Endothelial cell of umbilical vein (primary cell): ENCODE measurements at regions not wholly inside any gene's neighbourhood (a gene's known extent, or its start where the extent isn't known, plus 50 kb on each side); places are given as distances from the start of the nearest gene placed in this dataset.

Source experiments
- BruUV-seq: library from RNA; stranded (reverse); fragments of 400-500 nt; replicated peaks from 2 replicates; lab custom pipeline; 2021; lab: Mats Ljungman, UMichigan
- CTCF ChIA-PET: fragments of 300-600, 350-600 bp; sonication (Branson Sonifier 250); formaldehyde crosslinking; loops from one replicate; lab custom pipeline; 2021; ENCODE audit warnings: antibody characterized with exemption, inconsistent platforms; lab: Charles Lee
- POLR2A ChIA-PET: fragments of 300-600, 350-600 bp; sonication (Branson Sonifier 250); formaldehyde crosslinking; loops from one replicate; lab custom pipeline; 2021; ENCODE audit warnings: antibody characterized with exemption, inconsistent platforms; lab: Charles Lee
- DNase-seq: peaks from one replicate; pipeline ENCODE4 v3.0.0-alpha.2; 2011; ENCODE audit warnings: low read depth, low spot score
- FAIRE-seq: peaks from 2 replicates; lab custom pipeline; 2011; peaks lifted over from hg19 to GRCh38; lab: Jason Lieb, UNC
- H2AFZ ChIP-seq: 2 replicates; pipeline ENCODE4 v1.6.0; 2012; ENCODE audit warnings: low read depth, low read length, control low read depth, inconsistent platforms
- H3K27ac ChIP-seq: 2 replicates; pipeline ENCODE4 v1.5.1; 2011; ENCODE audit warnings: low read depth, mild to moderate bottlenecking, control low read depth, low read length, moderate library complexity; ENCODE audit not compliant: insufficient read depth
- H3K27me3 ChIP-seq, 2 experiments: 2 replicates each; pipeline versions ENCODE4 v1.6.0 to v1.6.1; 2011; ENCODE audit warnings: low read length in 2 of 2, mixed read lengths in 1 of 2; ENCODE audit not compliant: control insufficient read depth in 2 of 2, insufficient read depth in 2 of 2
- H3K36me3 ChIP-seq, 2 experiments: 2 replicates in 1 of 2; 3 replicates in 1 of 2; pipeline ENCODE4 v1.5.1; 2011; ENCODE audit warnings: low read length in 2 of 2, mild to moderate bottlenecking in 1 of 2, moderate library complexity in 1 of 2; ENCODE audit not compliant: control insufficient read depth in 2 of 2, insufficient read depth in 2 of 2; ENCODE audit errors: extremely low read depth in 1 of 2
- H3K4me1 ChIP-seq: 3 replicates; pipeline ENCODE4 v1.5.1; 2011; ENCODE audit warnings: mild to moderate bottlenecking, low read length; ENCODE audit not compliant: control insufficient read depth, insufficient read depth; ENCODE audit errors: extremely low read depth
- H3K4me2 ChIP-seq: 2 replicates; pipeline ENCODE4 v1.6.1; 2011; ENCODE audit warnings: low read length, control low read depth, mixed read lengths; ENCODE audit not compliant: insufficient read depth
- H3K4me3 ChIP-seq, 3 experiments: fragments of 200-600 bp in 1 of 3; sonication (generic), shearing (Covaris generic) in 1 of 3; replicated peaks in 1 of 3; 2 replicates each; pipeline ENCODE4 v1.5.1; 2011 to 2016; ENCODE audit warnings: control low read depth in 3 of 3, low read length in 3 of 3, mild to moderate bottlenecking in 2 of 3, inconsistent platforms in 1 of 3, low read depth in 1 of 3, moderate library complexity in 1 of 3; ENCODE audit not compliant: insufficient read depth in 1 of 3
- H3K79me2 ChIP-seq: 2 replicates; pipeline ENCODE4 v1.6.0; 2012; ENCODE audit warnings: low read length, inconsistent platforms; ENCODE audit not compliant: control insufficient read depth, insufficient read depth
- H3K9ac ChIP-seq: replicated peaks from 2 replicates; pipeline ENCODE3; 2011; ENCODE audit warnings: low read length, control low read depth; ENCODE audit not compliant: insufficient read depth; ENCODE audit errors: extremely low read depth
- H3K9me1 ChIP-seq: replicated peaks from 3 replicates; pipeline ENCODE4 v1.6.0; 2011; ENCODE audit warnings: mild to moderate bottlenecking, low read length; ENCODE audit not compliant: control insufficient read depth, insufficient read depth; ENCODE audit errors: extremely low read depth
- H3K9me3 ChIP-seq: replicated peaks from 2 replicates; pipeline ENCODE4 v1.5.1; 2012; ENCODE audit warnings: low read length, inconsistent platforms; ENCODE audit not compliant: control insufficient read depth, insufficient read depth
- H4K20me1 ChIP-seq: replicated peaks from 2 replicates; pipeline ENCODE3; 2011; ENCODE audit warnings: mild to moderate bottlenecking, low read length; ENCODE audit not compliant: control insufficient read depth, insufficient read depth; ENCODE audit errors: extremely low read depth
- CTCF ChIP-seq, 2 donors: IDR thresholded peaks; 1 replicate in 1 of 2; 2 replicates in 1 of 2; pipeline ENCODE4 v1.5.1; 2011; ENCODE audit warnings: low read length in 2 of 2, mild to moderate bottlenecking in 2 of 2, moderate library complexity in 2 of 2, control low read depth in 1 of 2, inconsistent platforms in 1 of 2, low read depth in 1 of 2; ENCODE audit not compliant: insufficient read depth in 1 of 2; ENCODE audit errors: extremely low read depth in 1 of 2
- EZH2 ChIP-seq: IDR thresholded peaks from 2 replicates; pipeline ENCODE4 v1.6.1; 2012; ENCODE audit warnings: borderline replicate concordance, low read depth, mild to moderate bottlenecking, moderate library complexity, low read length, inconsistent platforms; ENCODE audit not compliant: severe bottlenecking
- FOS ChIP-seq: IDR thresholded peaks from 2 replicates; pipeline ENCODE4 v1.6.1; 2011; ENCODE audit warnings: mild to moderate bottlenecking, low read length, moderate library complexity, borderline replicate concordance; ENCODE audit not compliant: insufficient read depth
- GATA2 ChIP-seq: IDR thresholded peaks from 2 replicates; pipeline ENCODE4 v1.7.0; 2011; ENCODE audit warnings: low read depth, mild to moderate bottlenecking, moderate library complexity, mixed read lengths, low read length; ENCODE audit not compliant: insufficient read length, insufficient read depth
- JUN ChIP-seq: IDR thresholded peaks from 2 replicates; pipeline ENCODE4 v1.6.1; 2011; ENCODE audit warnings: borderline replicate concordance, low read depth; ENCODE audit not compliant: insufficient read length, insufficient read depth
- MAX ChIP-seq: IDR thresholded peaks from 2 replicates; pipeline ENCODE4 v1.6.1; 2011; ENCODE audit not compliant: insufficient read depth, insufficient read length
- MYC ChIP-seq: IDR thresholded peaks from one replicate; pipeline ENCODE4 v1.6.1; 2011; ENCODE audit warnings: mild to moderate bottlenecking, low read depth, low read length
- POLR2A ChIP-seq: IDR thresholded peaks from 2 replicates; pipeline ENCODE4 v1.6.1; 2012; ENCODE audit warnings: low read depth, mild to moderate bottlenecking, control low read depth, low read length
- POLR2AphosphoS5 ChIP-seq: IDR thresholded peaks from 2 replicates; pipeline ENCODE4 v1.6.1; 2012; ENCODE audit warnings: low read depth, mild to moderate bottlenecking, control low read depth, low read length, moderate library complexity; ENCODE audit not compliant: insufficient read depth
- dilution Hi-C: fragments of 300-500 bp; cut with MboI; formaldehyde crosslinking; loops from one replicate; pipeline ENCODE4 v1.15.0; 2019; ENCODE audit warnings: low sequenced_read_pairs; ENCODE audit not compliant: extremely low pct_ligation_motif_present
- intact Hi-C: fragments of 100-400 bp; cut with micrococcal nuclease; formaldehyde crosslinking; loops from one replicate; pipeline ENCODE4 v1.10.0; 2022

GRCh38 chr20:16672299-16672698, 57.5 kb upstream of the SNRPB2 start:
- ChIA-PET CTCF (no interaction called here), POLR2A (no interaction called here)
- Histone ChIP-seq H3K79me2 (no peaks in the 10 kb centered on the region), H3K4me2 (no peak overlapping the region), H3K4me3 (no peak overlapping the region), H3K36me3 (no peaks in the 10 kb centered on the region), H3K27ac (no peak overlapping the region), H3K9me1 (no peaks in the 10 kb centered on the region), H3K9ac (no peak overlapping the region), H3K4me1 (no peaks in the 10 kb centered on the region), H4K20me1 (no peaks in the 10 kb centered on the region), H3K9me3 (no peaks in the 10 kb centered on the region), H3K27me3 (no peaks in the 10 kb centered on the region), H2AFZ (no peak overlapping the region)
- DNase-seq (no peak), FAIRE-seq (no peak)
- dilution Hi-C loops, result no loop called here
- TF ChIP-seq POLR2AphosphoS5 (no peak), MYC (no peak), CTCF (IDR thresholded peaks at IDR 0.05; ENCODE audit: extremely low read depth in 1 of 2, insufficient read depth in 1 of 2, low read depth in 1 of 2, low read length in 2 of 2) (no peak), EZH2 (no peak), GATA2 (no peak), POLR2A (no peak), FOS (no peak), MAX (no peak), JUN (no peak)
- intact Hi-C loops, result no loop called here
- no TSS peak for BruUV-seq
